Erythroblast (primary cell): ENCODE measurements at regions not wholly inside any gene's neighbourhood (a gene's known extent, or its start where the extent isn't known, plus 50 kb on each side); places are given as distances from the start of the nearest gene placed in this dataset.

Source experiments
- GATA1 ChIP-seq: IDR thresholded peaks from 2 replicates; pipeline ENCODE4 v1.6.1; 2011; ENCODE audit warnings: low read depth, mild to moderate bottlenecking, control low read depth, low read length, moderate library complexity
- POLR2A ChIP-seq: IDR thresholded peaks from 2 replicates; pipeline ENCODE4 v1.6.1; 2011; ENCODE audit warnings: mild to moderate bottlenecking, low read length

GRCh38 chr1:69272684-69273083, 295.0 kb upstream of the LRRC7 start:
- TF ChIP-seq POLR2A (no peak), GATA1 (no peak)
